ENCODE measurements at regions not wholly inside any gene's neighbourhood (a gene's known extent, or its start where the extent isn't known, plus 50 kb on each side); places are given as distances from the start of the nearest gene placed in this dataset.

DNA sequence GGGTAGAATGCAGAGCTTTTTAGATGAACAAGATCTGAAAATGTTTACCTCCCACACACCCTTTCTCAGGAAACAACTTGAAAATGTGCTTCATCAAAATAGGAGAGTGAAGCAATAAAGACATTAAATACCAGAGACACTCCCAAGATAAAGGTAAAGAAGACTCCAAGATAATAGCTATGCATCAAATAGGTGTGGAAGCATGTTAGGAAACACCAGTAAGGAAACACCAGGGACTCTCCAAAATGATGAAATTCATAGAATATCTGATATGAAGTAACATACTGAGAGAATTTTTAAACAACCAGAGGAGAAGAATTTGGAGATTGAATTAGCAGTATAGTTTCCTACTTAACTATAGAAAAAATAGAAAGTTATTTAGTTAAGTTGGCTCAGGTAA lies 57.0 kb downstream of the OR10A6 start:
- H3K27ac ChIP-seq (ENCODE audit: extremely low read depth, low read depth, low read length), result no peak overlapping the region
- ChIA-PET POLR2A (no interaction called here), CTCF (interaction anchor here (0.8 kb wide), 1 partner anchor 19 kb away, joined by 4 read pairs; no protein-coding TSS in a partner anchor)
- no peaks in the 10 kb centered on the region for H3K36me3 ChIP-seq (ENCODE audit: control insufficient read depth in 2 of 2, insufficient read depth in 1 of 2, low read length in 2 of 2)
- H3K9me3 ChIP-seq (ENCODE audit: control insufficient read depth, insufficient read depth, low read depth, low read length), result no peaks in the 10 kb centered on the region
- TF ChIP-seq ZNF146 (tag by site-specific recombination; IDR thresholded peaks at IDR 0.05), result no peak
- no peak for TF ChIP-seq ZNF501 (tag by site-specific recombination; IDR thresholded peaks at IDR 0.05)
- TF ChIP-seq ZNF404 (tag by site-specific recombination; IDR thresholded peaks at IDR 0.05), result no peak
- TF ChIP-seq, protein P1, sequence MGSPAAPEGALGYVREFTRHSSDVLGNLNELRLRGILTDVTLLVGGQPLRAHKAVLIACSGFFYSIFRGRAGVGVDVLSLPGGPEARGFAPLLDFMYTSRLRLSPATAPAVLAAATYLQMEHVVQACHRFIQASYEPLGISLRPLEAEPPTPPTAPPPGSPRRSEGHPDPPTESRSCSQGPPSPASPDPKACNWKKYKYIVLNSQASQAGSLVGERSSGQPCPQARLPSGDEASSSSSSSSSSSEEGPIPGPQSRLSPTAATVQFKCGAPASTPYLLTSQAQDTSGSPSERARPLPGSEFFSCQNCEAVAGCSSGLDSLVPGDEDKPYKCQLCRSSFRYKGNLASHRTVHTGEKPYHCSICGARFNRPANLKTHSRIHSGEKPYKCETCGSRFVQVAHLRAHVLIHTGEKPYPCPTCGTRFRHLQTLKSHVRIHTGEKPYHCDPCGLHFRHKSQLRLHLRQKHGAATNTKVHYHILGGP (tag by site-specific recombination; IDR thresholded peaks at IDR 0.05), result no peak
- no peak for TF ChIP-seq ZNF202 (tag by site-specific recombination; IDR thresholded peaks at IDR 0.05; ENCODE audit: borderline replicate concordance)
- no peak for TF ChIP-seq ZNF777 (tag by site-specific recombination; IDR thresholded peaks at IDR 0.05; ENCODE audit: borderline replicate concordance)
- TF ChIP-seq BCL11B (tag by site-specific recombination; IDR thresholded peaks at IDR 0.05; ENCODE audit: low read depth), result no peak
- TF ChIP-seq, protein P2, sequence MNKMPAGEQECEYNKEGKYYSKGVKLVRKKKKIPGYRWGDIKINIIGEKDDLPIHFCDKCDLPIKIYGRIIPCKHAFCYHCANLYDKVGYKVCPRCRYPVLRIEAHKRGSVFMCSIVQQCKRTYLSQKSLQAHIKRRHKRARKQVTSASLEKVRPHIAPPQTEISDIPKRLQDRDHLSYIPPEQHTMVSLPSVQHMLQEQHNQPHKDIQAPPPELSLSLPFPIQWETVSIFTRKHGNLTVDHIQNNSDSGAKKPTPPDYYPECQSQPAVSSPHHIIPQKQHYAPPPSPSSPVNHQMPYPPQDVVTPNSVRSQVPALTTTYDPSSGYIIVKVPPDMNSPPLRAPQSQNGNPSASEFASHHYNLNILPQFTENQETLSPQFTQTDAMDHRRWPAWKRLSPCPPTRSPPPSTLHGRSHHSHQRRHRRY (tag by site-specific recombination; IDR thresholded peaks at IDR 0.05), result no peak
- no peak for TF ChIP-seq ZNF354C (tag by site-specific recombination; IDR thresholded peaks at IDR 0.05; ENCODE audit: borderline replicate concordance, low read depth)
- no peak for TF ChIP-seq ZNF629 (tag by site-specific recombination; IDR thresholded peaks at IDR 0.05)
- no peak for TF ChIP-seq ZNF548 (tag by site-specific recombination; IDR thresholded peaks at IDR 0.05)
- TF ChIP-seq GLIS2 (tag by site-specific recombination; IDR thresholded peaks at IDR 0.05), result no peak
- no peak for TF ChIP-seq ZNF433 (tag by site-specific recombination; IDR thresholded peaks at IDR 0.05; ENCODE audit: low read depth)
- no peak for TF ChIP-seq ZNF549 (tag by site-specific recombination; IDR thresholded peaks at IDR 0.05)
- no peak for TF ChIP-seq ZSCAN30 (tag by site-specific recombination; IDR thresholded peaks at IDR 0.05)
- H3K4me1 ChIP-seq (ENCODE audit: control insufficient read depth, insufficient read depth, low read length), result no peaks in the 10 kb centered on the region
- H3K4me3 ChIP-seq (ENCODE audit: low read depth, low read length), result no peak overlapping the region

DNA sequence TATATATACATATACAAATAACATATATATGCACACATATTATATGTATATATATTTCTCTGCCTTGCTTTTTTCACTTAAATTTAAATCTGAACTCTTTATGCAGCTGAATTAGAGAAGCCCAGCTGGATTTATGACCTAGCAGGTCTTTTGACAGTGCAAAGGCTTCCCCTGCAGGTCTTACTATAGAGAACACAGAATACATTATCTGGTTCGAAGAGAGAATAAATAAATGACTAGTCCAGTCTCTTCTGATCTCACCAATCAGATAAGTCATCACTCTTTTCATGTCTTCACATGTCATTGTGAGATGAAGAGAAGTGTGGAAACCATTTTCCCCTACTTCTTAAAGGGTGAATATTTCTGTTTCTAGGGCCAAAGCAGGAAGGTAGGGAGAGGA lies 58.2 kb downstream of the OR10A6 start:
- Histone ChIP-seq H3K27ac (ENCODE audit: extremely low read depth, low read depth, low read length) (no peak overlapping the region), H3K4me1 (ENCODE audit: control insufficient read depth, insufficient read depth, low read length) (no peaks in the 10 kb centered on the region), H3K4me3 (ENCODE audit: low read depth, low read length) (no peak overlapping the region), H3K36me3 (ENCODE audit: control insufficient read depth in 2 of 2, insufficient read depth in 1 of 2, low read length in 2 of 2) (no peaks in the 10 kb centered on the region), H3K9me3 (ENCODE audit: control insufficient read depth, insufficient read depth, low read depth, low read length) (no peaks in the 10 kb centered on the region)
- ChIA-PET CTCF (interaction anchor here (0.6 kb wide), 1 partner anchor 226 kb away, joined by 3 read pairs; no protein-coding TSS in a partner anchor), POLR2A (no interaction called here)
- TF ChIP-seq, protein P3, sequence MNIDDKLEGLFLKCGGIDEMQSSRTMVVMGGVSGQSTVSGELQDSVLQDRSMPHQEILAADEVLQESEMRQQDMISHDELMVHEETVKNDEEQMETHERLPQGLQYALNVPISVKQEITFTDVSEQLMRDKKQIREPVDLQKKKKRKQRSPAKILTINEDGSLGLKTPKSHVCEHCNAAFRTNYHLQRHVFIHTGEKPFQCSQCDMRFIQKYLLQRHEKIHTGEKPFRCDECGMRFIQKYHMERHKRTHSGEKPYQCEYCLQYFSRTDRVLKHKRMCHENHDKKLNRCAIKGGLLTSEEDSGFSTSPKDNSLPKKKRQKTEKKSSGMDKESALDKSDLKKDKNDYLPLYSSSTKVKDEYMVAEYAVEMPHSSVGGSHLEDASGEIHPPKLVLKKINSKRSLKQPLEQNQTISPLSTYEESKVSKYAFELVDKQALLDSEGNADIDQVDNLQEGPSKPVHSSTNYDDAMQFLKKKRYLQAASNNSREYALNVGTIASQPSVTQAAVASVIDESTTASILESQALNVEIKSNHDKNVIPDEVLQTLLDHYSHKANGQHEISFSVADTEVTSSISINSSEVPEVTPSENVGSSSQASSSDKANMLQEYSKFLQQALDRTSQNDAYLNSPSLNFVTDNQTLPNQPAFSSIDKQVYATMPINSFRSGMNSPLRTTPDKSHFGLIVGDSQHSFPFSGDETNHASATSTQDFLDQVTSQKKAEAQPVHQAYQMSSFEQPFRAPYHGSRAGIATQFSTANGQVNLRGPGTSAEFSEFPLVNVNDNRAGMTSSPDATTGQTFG (tag by site-specific recombination; IDR thresholded peaks at IDR 0.05; ENCODE audit: borderline replicate concordance), result no peak
- TF ChIP-seq ZNF112 (tag by site-specific recombination; IDR thresholded peaks at IDR 0.05) (no peak), OSR2 (tag by site-specific recombination; IDR thresholded peaks at IDR 0.05) (no peak)

DNA sequence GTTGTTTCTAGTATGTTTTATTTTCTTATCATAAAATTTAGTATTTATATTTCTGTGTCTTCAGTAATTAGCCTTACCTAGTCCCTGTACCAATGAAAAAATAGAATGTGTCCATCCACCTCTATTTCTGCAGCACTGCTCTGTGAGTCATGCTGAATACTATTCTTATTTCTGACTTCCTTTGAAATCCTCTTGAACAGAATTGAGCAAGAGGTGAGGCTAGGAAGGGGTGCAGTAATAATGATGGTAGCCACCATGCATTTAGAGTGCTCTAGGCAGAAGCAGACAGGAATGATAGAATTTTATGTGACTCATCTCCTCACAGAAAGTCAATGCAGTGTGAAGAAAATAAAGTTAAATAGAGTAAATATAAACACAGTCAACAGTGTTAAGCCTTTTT lies 60.0 kb downstream of the OR10A6 start:
- CTCF ChIA-PET, result no interaction called here
- no peaks in the 10 kb centered on the region for H3K9me3 ChIP-seq (ENCODE audit: control insufficient read depth, insufficient read depth, low read depth, low read length)
- H3K27ac ChIP-seq (ENCODE audit: extremely low read depth, low read depth, low read length), result no peak overlapping the region
- H3K36me3 ChIP-seq (ENCODE audit: control insufficient read depth in 2 of 2, insufficient read depth in 1 of 2, low read length in 2 of 2), result no peaks in the 10 kb centered on the region
- H3K4me3 ChIP-seq (ENCODE audit: low read depth, low read length), result no peak overlapping the region
- no peaks in the 10 kb centered on the region for H3K4me1 ChIP-seq (ENCODE audit: control insufficient read depth, insufficient read depth, low read length)
- POLR2A ChIA-PET, result no interaction called here
- TF ChIP-seq HOXC10 (CRISPR knock-in tag; IDR thresholded peaks at IDR 0.05) (no peak), ZNF2 (tag by site-specific recombination; IDR thresholded peaks at IDR 0.05) (no peak), ZNF658 (tag by site-specific recombination; IDR thresholded peaks at IDR 0.05) (no peak), ZNF585B (tag by site-specific recombination; IDR thresholded peaks at IDR 0.05) (no peak), ZNF747 (tag by site-specific recombination; IDR thresholded peaks at IDR 0.05) (no peak), ZNF514 (tag by site-specific recombination; IDR thresholded peaks at IDR 0.05) (no peak)
- TF ChIP-seq, protein P4, sequence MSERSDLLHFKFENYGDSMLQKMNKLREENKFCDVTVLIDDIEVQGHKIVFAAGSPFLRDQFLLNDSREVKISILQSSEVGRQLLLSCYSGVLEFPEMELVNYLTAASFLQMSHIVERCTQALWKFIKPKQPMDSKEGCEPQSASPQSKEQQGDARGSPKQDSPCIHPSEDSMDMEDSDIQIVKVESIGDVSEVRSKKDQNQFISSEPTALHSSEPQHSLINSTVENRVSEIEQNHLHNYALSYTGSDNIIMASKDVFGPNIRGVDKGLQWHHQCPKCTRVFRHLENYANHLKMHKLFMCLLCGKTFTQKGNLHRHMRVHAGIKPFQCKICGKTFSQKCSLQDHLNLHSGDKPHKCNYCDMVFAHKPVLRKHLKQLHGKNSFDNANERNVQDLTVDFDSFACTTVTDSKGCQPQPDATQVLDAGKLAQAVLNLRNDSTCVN (tag by site-specific recombination; optimal IDR thresholded peaks at IDR 0.05), result no peak

All from HEK293 (cell line).